ENCODE measurements at regions not wholly inside any gene's neighbourhood (a gene's known extent, or its start where the extent isn't known, plus 50 kb on each side); places are given as distances from the start of the nearest gene placed in this dataset.

- no peak for TF ChIP-seq CTCF (conservative IDR thresholded peaks at IDR 0.05)
- TF ChIP-seq EZH2 (IDR thresholded peaks at IDR 0.05; ENCODE audit: low read depth): no peak
Measured at GRCh38 chr5:116660929-116661328, 86.3 kb upstream of the SEMA6A start.
